Kidney (tissue), 13 donors: ENCODE measurements at regions not wholly inside any gene's neighbourhood (a gene's known extent, or its start where the extent isn't known, plus 50 kb on each side); places are given as distances from the start of the nearest gene placed in this dataset.
A peak's percentile ranks its signal among the peaks of the same experiment; 100 is the strongest.

Experiments used
- DNase-seq, 5 donors: peaks; one replicate each; pipeline ENCODE4 v3.0.0-alpha.2; 2013 to 2020
- FAIRE-seq: peaks from 2 replicates; lab custom pipeline; 2012; peaks lifted over from hg19 to GRCh38; lab: Jason Lieb, UNC
- H3K27ac ChIP-seq, 2 donors: one replicate each; pipeline ENCODE4 v1.7.0; 2013; ENCODE audit warnings: low read depth in 2 of 2, low read length in 2 of 2, inconsistent platforms in 1 of 2
- H3K27me3 ChIP-seq: one replicate; pipeline ENCODE4 v1.7.1; 2013; ENCODE audit warnings: low read length, inconsistent platforms; ENCODE audit not compliant: control insufficient read depth, insufficient read depth
- H3K36me3 ChIP-seq, 3 donors: one replicate each; pipeline versions ENCODE4 v1.7.0 to v1.7.1; 2013; ENCODE audit warnings: low read length in 3 of 3, control low read depth in 1 of 3, inconsistent platforms in 1 of 3; ENCODE audit not compliant: insufficient read depth in 3 of 3, control insufficient read depth in 2 of 3
- H3K4me1 ChIP-seq, 3 donors: one replicate each; pipeline versions ENCODE4 v1.7.0 to v1.7.1; 2013; ENCODE audit warnings: low read length in 3 of 3, inconsistent platforms in 1 of 3, low read depth in 1 of 3; ENCODE audit not compliant: control insufficient read depth in 2 of 3, insufficient read depth in 2 of 3
- H3K4me3 ChIP-seq, 3 donors: one replicate each; pipeline versions ENCODE4 v1.7.0 to v1.8.1; 2013; ENCODE audit warnings: low read length in 3 of 3, control low read depth in 1 of 3, inconsistent platforms in 1 of 3
- H3K9ac ChIP-seq, 3 donors: one replicate each; pipeline versions ENCODE4 v1.7.0 to v1.7.1; 2013; ENCODE audit warnings: low read length in 3 of 3, control low read depth in 1 of 3, inconsistent platforms in 1 of 3
- H3K9me3 ChIP-seq, 3 donors: one replicate each; pipeline versions ENCODE4 v1.7.0 to v1.7.1; 2013; ENCODE audit warnings: low read length in 3 of 3, control low read depth in 1 of 3, inconsistent platforms in 1 of 3; ENCODE audit not compliant: control insufficient read depth in 2 of 3, insufficient read depth in 1 of 3
- CTCF ChIP-seq: IDR thresholded peaks from 3 replicates; pipeline ENCODE4 v1.5.1; 2012; ENCODE audit warnings: mild to moderate bottlenecking, moderate library complexity, borderline replicate concordance; ENCODE audit not compliant: insufficient read depth; ENCODE audit errors: extremely low read depth
- intact Hi-C: fragments of 100-400 bp; cut with DNase I; formaldehyde crosslinking; loops from one replicate; pipeline ENCODE4 v1.11.1; 2022
- donor health status: control.
- donor health status: control.
- donor health status: control.
- donor health status: control.
- donor health status: control.
- donor health status: DM: yes; HTN: yes; CAD: no.
- donor health status: Normal renal cell carcinoma (clear cell type).

DNA sequence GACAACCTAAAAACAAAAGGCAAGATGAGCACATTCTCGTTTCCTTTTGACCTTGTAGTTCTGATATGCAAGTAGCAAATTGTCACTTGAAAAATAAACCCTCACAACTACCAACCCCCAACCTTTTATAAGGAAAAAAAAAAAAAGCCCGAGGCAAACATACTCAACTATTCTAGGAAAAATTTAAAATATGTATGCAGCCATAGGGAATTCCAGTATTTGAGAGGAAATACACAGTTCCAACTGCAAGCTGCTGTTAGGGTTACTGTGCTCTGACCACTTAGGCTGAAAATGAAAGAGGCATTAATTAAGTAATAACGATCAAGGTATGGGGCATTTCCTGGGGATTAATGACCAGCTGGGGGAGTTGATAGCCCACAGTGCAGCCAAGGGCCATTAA lies 281.9 kb upstream of the DPH6 start:
- no peak for TF ChIP-seq CTCF
- Histone ChIP-seq H3K36me3 (no peaks in the 10 kb centered on the region), H3K4me3 (peak overlapping the region in 1 of 3 donors; percentile 8), H3K9ac (no peak overlapping the region), H3K27ac (no peak overlapping the region), H3K9me3 (no peaks in the 10 kb centered on the region), H3K4me1 (peaks cover 0 to 2% (median 0%) of the 10 kb centered on the region in 3 donors), H3K27me3 (no peaks in the 10 kb centered on the region)
- FAIRE-seq (no peak), DNase-seq (peak in 2 of 5 donors; percentile 41 to 68)
- intact Hi-C loops = no loop called here

- H3K4me3 ChIP-seq = no peak overlapping the region
- H3K36me3 ChIP-seq = no peaks in the 10 kb centered on the region
- H3K27me3 ChIP-seq = no peaks in the 10 kb centered on the region
- no peak overlapping the region for H3K9ac ChIP-seq
- no peak for FAIRE-seq
- H3K9me3 ChIP-seq = no peaks in the 10 kb centered on the region
- H3K4me1 ChIP-seq = no peaks in the 10 kb centered on the region
- no peak for DNase-seq
- intact Hi-C loops = no loop called here
- no peak overlapping the region for H3K27ac ChIP-seq
- no peak for TF ChIP-seq CTCF
These were observed 287.6 kb upstream of the DPH6 start for GRCh38 chr15:35833581-35833980.

- no peak for TF ChIP-seq CTCF
- intact Hi-C loops = no loop called here
- FAIRE-seq = no peak
These were observed 288.4 kb upstream of the DPH6 start for GRCh38 chr15:35834216-35834830.

DNA sequence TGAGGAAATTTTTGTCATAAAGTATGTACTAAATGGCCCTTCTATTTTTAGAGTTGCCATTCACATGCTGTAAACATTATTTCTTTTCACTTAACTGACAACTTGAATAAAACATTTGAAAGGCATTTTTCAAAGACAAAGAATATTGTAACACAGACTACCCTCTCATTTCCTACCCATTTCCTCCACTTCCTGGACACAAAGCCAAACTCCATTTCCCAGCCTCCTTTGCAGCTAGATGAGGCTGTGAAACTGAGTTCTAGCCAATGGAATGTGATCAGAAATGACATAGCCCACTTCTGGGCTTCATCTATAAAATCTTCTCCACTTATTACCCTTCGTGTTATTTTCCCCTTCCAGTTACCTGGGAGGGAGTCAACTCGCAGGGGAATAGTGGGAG lies 288.9 kb upstream of the DPH6 start:
- Histone ChIP-seq H3K4me3 (no peak overlapping the region), H3K36me3 (no peaks in the 10 kb centered on the region), H3K4me1 (no peaks in the 10 kb centered on the region), H3K27ac (no peak overlapping the region), H3K9ac (no peak overlapping the region), H3K9me3 (no peaks in the 10 kb centered on the region), H3K27me3 (no peaks in the 10 kb centered on the region)
- no peak for TF ChIP-seq CTCF
- DNase-seq (no peak), FAIRE-seq (no peak)
- intact Hi-C loops = no loop called here

More at GRCh38 chr15:35834216-35834830, 288.4 kb upstream of the DPH6 start:
- Histone ChIP-seq H3K27me3 (no peaks in the 10 kb centered on the region), H3K4me1 (no peaks in the 10 kb centered on the region), H3K4me3 (no peak overlapping the region), H3K27ac (no peak overlapping the region), H3K36me3 (no peaks in the 10 kb centered on the region), H3K9me3 (no peaks in the 10 kb centered on the region), H3K9ac (no peak overlapping the region)
- peak in 1 of 5 donors; percentile 32 for DNase-seq
